ENCODE measurements at regions not wholly inside any gene's neighbourhood (a gene's known extent, or its start where the extent isn't known, plus 50 kb on each side); places are given as distances from the start of the nearest gene placed in this dataset.
"Not testable (repeated sequence)": the region's sequence is repeated elsewhere in the genome, so short reads cannot be mapped to it uniquely, and the experiment has no call there.

GRCh38 chr4:138352446-138352845, 110.3 kb upstream of the SLC7A11 start:
- H3K14ac ChIP-seq (replicated peaks; ENCODE audit: low read depth, low read length); H4K8ac ChIP-seq (ENCODE audit: low read depth in 2 of 2, low read length in 2 of 2); H2AFZ ChIP-seq (replicated peaks; ENCODE audit: low read length, poor library complexity); H3K23ac ChIP-seq (ENCODE audit: low read depth, low read length); H2AK5ac ChIP-seq (ENCODE audit: low read depth, low read length); BruUV-seq (replicated peaks); intact Hi-C loops (cut with micrococcal nuclease); H3K9me3 ChIP-seq (ENCODE audit: control insufficient read depth, insufficient read depth, low read length); H2BK20ac ChIP-seq (ENCODE audit: low read depth, low read length); H2AK9ac ChIP-seq (replicated peaks; ENCODE audit: low read depth, low read length, poor library complexity); POLR2A ChIA-PET (ENCODE audit: unreplicated experiment); H3K4me3 ChIP-seq (ENCODE audit: insufficient read depth, low read depth, low read length); DNase-seq; H3K27me3 ChIP-seq (ENCODE audit: control insufficient read depth, insufficient read depth, low read length); H4K5ac ChIP-seq (ENCODE audit: low read depth, low read length); H4K20me1 ChIP-seq (ENCODE audit: insufficient read depth, low read length); H3K9ac ChIP-seq (ENCODE audit: low read depth, low read length); H3K79me1 ChIP-seq (ENCODE audit: low read depth in 1 of 2, low read length in 2 of 2); H3K36me3 ChIP-seq (ENCODE audit: control insufficient read depth, insufficient read depth, low read length); H2BK15ac ChIP-seq (ENCODE audit: low read depth, low read length); H3K18ac ChIP-seq (ENCODE audit: low read depth, low read length); H2BK120ac ChIP-seq (ENCODE audit: low read depth, low read length); H3K4me2 ChIP-seq (ENCODE audit: low read depth, low read length); H2BK5ac ChIP-seq (ENCODE audit: low read depth, low read length, poor library complexity, severe bottlenecking); H3K56ac ChIP-seq (ENCODE audit: extremely low read depth, insufficient read depth, low read length); dilution Hi-C loops (cut with HindIII; ENCODE audit: low sequenced_read_pairs, unreplicated experiment); H3K9me1 ChIP-seq (ENCODE audit: insufficient read depth, low read length); H3K27ac ChIP-seq (ENCODE audit: insufficient read depth, low read length); H3K4ac ChIP-seq (ENCODE audit: low read depth, low read length); H4K91ac ChIP-seq (ENCODE audit: insufficient read depth, low read depth, low read length); in situ Hi-C loops (cut with MboI; ENCODE audit: low sequenced_read_pairs); ATAC-seq (ENCODE audit: low read depth); H3K4me1 ChIP-seq (ENCODE audit: control insufficient read depth, insufficient read depth, low read length): not testable (repeated sequence)
- CTCF ChIA-PET = interaction anchor here (0.6 kb wide), 1 partner anchor 48 kb away, joined by 4 read pairs; no protein-coding TSS in a partner anchor
- WGBS, 2 experiments (ENCODE audit: extremely low coverage in 2 of 2, insufficient read length in 1 of 2) = no CpG with 5 or more reads among the region's 3 CpGs
